ENCODE measurements at regions not wholly inside any gene's neighbourhood (a gene's known extent, or its start where the extent isn't known, plus 50 kb on each side); places are given as distances from the start of the nearest gene placed in this dataset.

DNA sequence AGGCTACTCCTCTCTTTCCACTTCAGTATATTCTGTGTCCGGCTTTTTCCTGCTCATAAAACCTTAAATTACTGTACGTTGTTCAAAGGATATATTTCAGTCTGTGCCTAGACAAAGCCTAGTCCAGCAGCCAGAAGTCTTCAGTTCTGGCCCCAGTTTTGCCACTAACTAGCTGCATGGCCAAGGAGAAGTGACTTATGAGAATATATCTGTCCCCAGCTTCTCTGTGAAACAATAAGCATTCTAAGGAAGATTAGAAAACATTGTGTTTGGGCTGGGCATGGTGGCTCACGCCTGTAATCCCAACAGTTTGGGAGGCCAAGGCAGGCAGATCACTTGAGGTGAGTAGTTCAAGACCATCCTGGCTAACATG is 105.0 kb upstream of the HDAC9 start:
- TF ChIP-seq, protein P1, sequence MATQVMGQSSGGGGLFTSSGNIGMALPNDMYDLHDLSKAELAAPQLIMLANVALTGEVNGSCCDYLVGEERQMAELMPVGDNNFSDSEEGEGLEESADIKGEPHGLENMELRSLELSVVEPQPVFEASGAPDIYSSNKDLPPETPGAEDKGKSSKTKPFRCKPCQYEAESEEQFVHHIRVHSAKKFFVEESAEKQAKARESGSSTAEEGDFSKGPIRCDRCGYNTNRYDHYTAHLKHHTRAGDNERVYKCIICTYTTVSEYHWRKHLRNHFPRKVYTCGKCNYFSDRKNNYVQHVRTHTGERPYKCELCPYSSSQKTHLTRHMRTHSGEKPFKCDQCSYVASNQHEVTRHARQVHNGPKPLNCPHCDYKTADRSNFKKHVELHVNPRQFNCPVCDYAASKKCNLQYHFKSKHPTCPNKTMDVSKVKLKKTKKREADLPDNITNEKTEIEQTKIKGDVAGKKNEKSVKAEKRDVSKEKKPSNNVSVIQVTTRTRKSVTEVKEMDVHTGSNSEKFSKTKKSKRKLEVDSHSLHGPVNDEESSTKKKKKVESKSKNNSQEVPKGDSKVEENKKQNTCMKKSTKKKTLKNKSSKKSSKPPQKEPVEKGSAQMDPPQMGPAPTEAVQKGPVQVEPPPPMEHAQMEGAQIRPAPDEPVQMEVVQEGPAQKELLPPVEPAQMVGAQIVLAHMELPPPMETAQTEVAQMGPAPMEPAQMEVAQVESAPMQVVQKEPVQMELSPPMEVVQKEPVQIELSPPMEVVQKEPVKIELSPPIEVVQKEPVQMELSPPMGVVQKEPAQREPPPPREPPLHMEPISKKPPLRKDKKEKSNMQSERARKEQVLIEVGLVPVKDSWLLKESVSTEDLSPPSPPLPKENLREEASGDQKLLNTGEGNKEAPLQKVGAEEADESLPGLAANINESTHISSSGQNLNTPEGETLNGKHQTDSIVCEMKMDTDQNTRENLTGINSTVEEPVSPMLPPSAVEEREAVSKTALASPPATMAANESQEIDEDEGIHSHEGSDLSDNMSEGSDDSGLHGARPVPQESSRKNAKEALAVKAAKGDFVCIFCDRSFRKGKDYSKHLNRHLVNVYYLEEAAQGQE (IDR thresholded peaks at IDR 0.05; ENCODE audit: insufficient read depth in 1 of 2, low read depth in 2 of 2, low read length in 2 of 2): no peak
- no peak for TF ChIP-seq POLR2AphosphoS5 (IDR thresholded peaks at IDR 0.05; ENCODE audit: low read depth, low read length)
- no peak for TF ChIP-seq TAF1 (IDR thresholded peaks at IDR 0.05; ENCODE audit: borderline replicate concordance, insufficient read depth, low read length)
- no peak for TF ChIP-seq SIN3A (IDR thresholded peaks at IDR 0.05; ENCODE audit: borderline replicate concordance, insufficient read depth, low read length)

All from PFSK-1 (cell line).